ENCODE measurements at regions not wholly inside any gene's neighbourhood (a gene's known extent, or its start where the extent isn't known, plus 50 kb on each side); places are given as distances from the start of the nearest gene placed in this dataset.

- TF ChIP-seq POLR2A (IDR thresholded peaks at IDR 0.05): no peak
- no peak for TF ChIP-seq CTCF (IDR thresholded peaks at IDR 0.05)
Measured at GRCh38 chr12:85531341-85531740, 251.3 kb downstream of the ALX1 start.
